ENCODE measurements at regions not wholly inside any gene's neighbourhood (a gene's known extent, or its start where the extent isn't known, plus 50 kb on each side); places are given as distances from the start of the nearest gene placed in this dataset.

GRCh38 chr6:71619836-71620235 is 266.5 kb upstream of the RIMS1 start (continued):
- no peak for TF ChIP-seq HOXA7 (CRISPR knock-in tag; IDR thresholded peaks at IDR 0.05; ENCODE audit: borderline replicate concordance)
- no peak for TF ChIP-seq ZBTB8A (tag by site-specific recombination; IDR thresholded peaks at IDR 0.05)

- CTCF ChIA-PET: interaction anchor here (0.6 to 1.6 kb wide), 9 partner anchors 9 to 464 kb away, joined by 3 to 10 read pairs (median 5); no protein-coding TSS in a partner anchor
- Histone ChIP-seq H3K4me3 (ENCODE audit: low read depth, low read length) (no peak overlapping the region), H3K27ac (ENCODE audit: extremely low read depth, low read depth, low read length) (no peak overlapping the region), H3K4me1 (ENCODE audit: control insufficient read depth, insufficient read depth, low read length) (no peaks in the 10 kb centered on the region), H3K36me3 (ENCODE audit: control insufficient read depth in 2 of 2, insufficient read depth in 1 of 2, low read length in 2 of 2) (no peaks in the 10 kb centered on the region), H3K9me3 (ENCODE audit: control insufficient read depth, insufficient read depth, low read depth, low read length) (no peaks in the 10 kb centered on the region)
- POLR2A ChIA-PET: no interaction called here
- TF ChIP-seq ZNF311 (tag by site-specific recombination; IDR thresholded peaks at IDR 0.05; ENCODE audit: borderline replicate concordance) (no peak), ZNF654 (tag by site-specific recombination; IDR thresholded peaks at IDR 0.05; ENCODE audit: low read depth) (peak; percentile 35)
Measured at GRCh38 chr6:71621918-71622519, 264.3 kb upstream of the RIMS1 start.

- no peak overlapping the region for H3K4me3 ChIP-seq (ENCODE audit: low read depth, low read length)
- CTCF ChIA-PET: no interaction called here
- POLR2A ChIA-PET: interaction anchor here (0.6 kb wide), 1 partner anchor 67 kb away, joined by 3 read pairs; no protein-coding TSS in a partner anchor
- H3K27ac ChIP-seq (ENCODE audit: extremely low read depth, low read depth, low read length): no peak overlapping the region
- TF ChIP-seq ZNF324 (tag by site-specific recombination; IDR thresholded peaks at IDR 0.05) (no peak), ZNF549 (tag by site-specific recombination; IDR thresholded peaks at IDR 0.05) (no peak), ZNF600 (tag by site-specific recombination; IDR thresholded peaks at IDR 0.05) (no peak), ZNF157 (tag by site-specific recombination; IDR thresholded peaks at IDR 0.05) (no peak), ZNF19 (tag by site-specific recombination; IDR thresholded peaks at IDR 0.05; ENCODE audit: low read depth) (no peak), BCL11B (tag by site-specific recombination; IDR thresholded peaks at IDR 0.05; ENCODE audit: low read depth) (no peak)
- TF ChIP-seq, protein P1, sequence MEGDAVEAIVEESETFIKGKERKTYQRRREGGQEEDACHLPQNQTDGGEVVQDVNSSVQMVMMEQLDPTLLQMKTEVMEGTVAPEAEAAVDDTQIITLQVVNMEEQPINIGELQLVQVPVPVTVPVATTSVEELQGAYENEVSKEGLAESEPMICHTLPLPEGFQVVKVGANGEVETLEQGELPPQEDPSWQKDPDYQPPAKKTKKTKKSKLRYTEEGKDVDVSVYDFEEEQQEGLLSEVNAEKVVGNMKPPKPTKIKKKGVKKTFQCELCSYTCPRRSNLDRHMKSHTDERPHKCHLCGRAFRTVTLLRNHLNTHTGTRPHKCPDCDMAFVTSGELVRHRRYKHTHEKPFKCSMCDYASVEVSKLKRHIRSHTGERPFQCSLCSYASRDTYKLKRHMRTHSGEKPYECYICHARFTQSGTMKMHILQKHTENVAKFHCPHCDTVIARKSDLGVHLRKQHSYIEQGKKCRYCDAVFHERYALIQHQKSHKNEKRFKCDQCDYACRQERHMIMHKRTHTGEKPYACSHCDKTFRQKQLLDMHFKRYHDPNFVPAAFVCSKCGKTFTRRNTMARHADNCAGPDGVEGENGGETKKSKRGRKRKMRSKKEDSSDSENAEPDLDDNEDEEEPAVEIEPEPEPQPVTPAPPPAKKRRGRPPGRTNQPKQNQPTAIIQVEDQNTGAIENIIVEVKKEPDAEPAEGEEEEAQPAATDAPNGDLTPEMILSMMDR (tag by site-specific recombination; IDR thresholded peaks at IDR 0.05): no peak
- H3K36me3 ChIP-seq (ENCODE audit: control insufficient read depth in 2 of 2, insufficient read depth in 1 of 2, low read length in 2 of 2): no peaks in the 10 kb centered on the region
- H3K9me3 ChIP-seq (ENCODE audit: control insufficient read depth, insufficient read depth, low read depth, low read length): no peaks in the 10 kb centered on the region
- no peaks in the 10 kb centered on the region for H3K4me1 ChIP-seq (ENCODE audit: control insufficient read depth, insufficient read depth, low read length)
Measured at GRCh38 chr6:71642120-71642519, 244.2 kb upstream of the RIMS1 start.

- Histone ChIP-seq H3K9me3 (ENCODE audit: control insufficient read depth, insufficient read depth, low read depth, low read length) (no peaks in the 10 kb centered on the region), H3K27ac (ENCODE audit: extremely low read depth, low read depth, low read length) (no peak overlapping the region), H3K4me3 (ENCODE audit: low read depth, low read length) (no peak overlapping the region), H3K4me1 (ENCODE audit: control insufficient read depth, insufficient read depth, low read length) (no peaks in the 10 kb centered on the region), H3K36me3 (ENCODE audit: control insufficient read depth in 2 of 2, insufficient read depth in 1 of 2, low read length in 2 of 2) (no peaks in the 10 kb centered on the region)
- ChIA-PET POLR2A (no interaction called here), CTCF (no interaction called here)
- TF ChIP-seq IKZF3 (tag by site-specific recombination; IDR thresholded peaks at IDR 0.05): no peak
Measured at GRCh38 chr6:71642793-71643192, 243.6 kb upstream of the RIMS1 start.

- POLR2A ChIA-PET: no interaction called here
- CTCF ChIA-PET: no interaction called here
- no peaks in the 10 kb centered on the region for H3K4me1 ChIP-seq (ENCODE audit: control insufficient read depth, insufficient read depth, low read length)
- H3K27ac ChIP-seq (ENCODE audit: extremely low read depth, low read depth, low read length): no peak overlapping the region
- no peak overlapping the region for H3K4me3 ChIP-seq (ENCODE audit: low read depth, low read length)
- no peaks in the 10 kb centered on the region for H3K36me3 ChIP-seq (ENCODE audit: control insufficient read depth in 2 of 2, insufficient read depth in 1 of 2, low read length in 2 of 2)
- no peaks in the 10 kb centered on the region for H3K9me3 ChIP-seq (ENCODE audit: control insufficient read depth, insufficient read depth, low read depth, low read length)
- TF ChIP-seq, protein P2, sequence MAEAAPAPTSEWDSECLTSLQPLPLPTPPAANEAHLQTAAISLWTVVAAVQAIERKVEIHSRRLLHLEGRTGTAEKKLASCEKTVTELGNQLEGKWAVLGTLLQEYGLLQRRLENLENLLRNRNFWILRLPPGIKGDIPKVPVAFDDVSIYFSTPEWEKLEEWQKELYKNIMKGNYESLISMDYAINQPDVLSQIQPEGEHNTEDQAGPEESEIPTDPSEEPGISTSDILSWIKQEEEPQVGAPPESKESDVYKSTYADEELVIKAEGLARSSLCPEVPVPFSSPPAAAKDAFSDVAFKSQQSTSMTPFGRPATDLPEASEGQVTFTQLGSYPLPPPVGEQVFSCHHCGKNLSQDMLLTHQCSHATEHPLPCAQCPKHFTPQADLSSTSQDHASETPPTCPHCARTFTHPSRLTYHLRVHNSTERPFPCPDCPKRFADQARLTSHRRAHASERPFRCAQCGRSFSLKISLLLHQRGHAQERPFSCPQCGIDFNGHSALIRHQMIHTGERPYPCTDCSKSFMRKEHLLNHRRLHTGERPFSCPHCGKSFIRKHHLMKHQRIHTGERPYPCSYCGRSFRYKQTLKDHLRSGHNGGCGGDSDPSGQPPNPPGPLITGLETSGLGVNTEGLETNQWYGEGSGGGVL (tag by site-specific recombination; IDR thresholded peaks at IDR 0.05): no peak
- TF ChIP-seq ZFP37 (tag by site-specific recombination; IDR thresholded peaks at IDR 0.05): no peak
- TF ChIP-seq PRDM1 (tag by site-specific recombination; IDR thresholded peaks at IDR 0.05): peak; percentile 99
- no peak for TF ChIP-seq ZNF416 (tag by site-specific recombination; IDR thresholded peaks at IDR 0.05)
- peak; percentile 40; the same call in 1 of the 2 replicates for TF ChIP-seq ZNF366 (tag by site-specific recombination; conservative IDR thresholded peaks at IDR 0.05)
- TF ChIP-seq, protein P3, sequence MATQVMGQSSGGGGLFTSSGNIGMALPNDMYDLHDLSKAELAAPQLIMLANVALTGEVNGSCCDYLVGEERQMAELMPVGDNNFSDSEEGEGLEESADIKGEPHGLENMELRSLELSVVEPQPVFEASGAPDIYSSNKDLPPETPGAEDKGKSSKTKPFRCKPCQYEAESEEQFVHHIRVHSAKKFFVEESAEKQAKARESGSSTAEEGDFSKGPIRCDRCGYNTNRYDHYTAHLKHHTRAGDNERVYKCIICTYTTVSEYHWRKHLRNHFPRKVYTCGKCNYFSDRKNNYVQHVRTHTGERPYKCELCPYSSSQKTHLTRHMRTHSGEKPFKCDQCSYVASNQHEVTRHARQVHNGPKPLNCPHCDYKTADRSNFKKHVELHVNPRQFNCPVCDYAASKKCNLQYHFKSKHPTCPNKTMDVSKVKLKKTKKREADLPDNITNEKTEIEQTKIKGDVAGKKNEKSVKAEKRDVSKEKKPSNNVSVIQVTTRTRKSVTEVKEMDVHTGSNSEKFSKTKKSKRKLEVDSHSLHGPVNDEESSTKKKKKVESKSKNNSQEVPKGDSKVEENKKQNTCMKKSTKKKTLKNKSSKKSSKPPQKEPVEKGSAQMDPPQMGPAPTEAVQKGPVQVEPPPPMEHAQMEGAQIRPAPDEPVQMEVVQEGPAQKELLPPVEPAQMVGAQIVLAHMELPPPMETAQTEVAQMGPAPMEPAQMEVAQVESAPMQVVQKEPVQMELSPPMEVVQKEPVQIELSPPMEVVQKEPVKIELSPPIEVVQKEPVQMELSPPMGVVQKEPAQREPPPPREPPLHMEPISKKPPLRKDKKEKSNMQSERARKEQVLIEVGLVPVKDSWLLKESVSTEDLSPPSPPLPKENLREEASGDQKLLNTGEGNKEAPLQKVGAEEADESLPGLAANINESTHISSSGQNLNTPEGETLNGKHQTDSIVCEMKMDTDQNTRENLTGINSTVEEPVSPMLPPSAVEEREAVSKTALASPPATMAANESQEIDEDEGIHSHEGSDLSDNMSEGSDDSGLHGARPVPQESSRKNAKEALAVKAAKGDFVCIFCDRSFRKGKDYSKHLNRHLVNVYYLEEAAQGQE (tag by site-specific recombination; IDR thresholded peaks at IDR 0.05): no peak
Measured at GRCh38 chr6:71645299-71645698, 241.1 kb upstream of the RIMS1 start.
